ENCODE measurements at regions not wholly inside any gene's neighbourhood (a gene's known extent, or its start where the extent isn't known, plus 50 kb on each side); places are given as distances from the start of the nearest gene placed in this dataset.

- TF ChIP-seq CTCF (IDR thresholded peaks at IDR 0.05) (no peak), EP300 (IDR thresholded peaks at IDR 0.05; ENCODE audit: low read depth) (no peak), POLR2AphosphoS5 (IDR thresholded peaks at IDR 0.05) (no peak)
Observed at GRCh38 chr6:63440594-63440993, 120.8 kb upstream of the LGSN start.
